ENCODE measurements at regions not wholly inside any gene's neighbourhood (a gene's known extent, or its start where the extent isn't known, plus 50 kb on each side); places are given as distances from the start of the nearest gene placed in this dataset.
"Not testable (repeated sequence)": the region's sequence is repeated elsewhere in the genome, so short reads cannot be mapped to it uniquely, and the experiment has no call there.

- H3K9me3 ChIP-seq: no peaks in the 10 kb centered on the region
- no peak for DNase-seq (ENCODE audit: extremely low spot score)
- WGBS: 76% methylated on average over 9 of the region's 9 CpGs
- intact Hi-C loops (cut with DNase I): no loop called here
- TF ChIP-seq POLR2A (IDR thresholded peaks at IDR 0.05; ENCODE audit: low read depth) (no peak), CTCF (IDR thresholded peaks at IDR 0.05) (no peak), EP300 (IDR thresholded peaks at IDR 0.05) (no peak), POLR2AphosphoS5 (IDR thresholded peaks at IDR 0.05) (no peak)
- H3K36me3 ChIP-seq: no peaks in the 10 kb centered on the region
- no peak overlapping the region for H3K27ac ChIP-seq (replicated peaks in 1 of 4)
- H3K4me1 ChIP-seq: no peaks in the 10 kb centered on the region
- peaks cover 0 to 8% (median 0%) of the 10 kb centered on the region in 4 donors for H3K27me3 ChIP-seq
- H3K4me3 ChIP-seq: no peak overlapping the region
These were observed 118.4 kb downstream of the SHANK2 start for GRCh38 chr11:71133946-71134345.

- H3K4me3 ChIP-seq: no peak overlapping the region
- 66% methylated on average over 15 of the region's 15 CpGs for WGBS
- intact Hi-C loops (cut with DNase I): no loop called here
- no peaks in the 10 kb centered on the region for H3K9me3 ChIP-seq
- TF ChIP-seq EP300 (IDR thresholded peaks at IDR 0.05) (no peak), POLR2AphosphoS5 (IDR thresholded peaks at IDR 0.05) (no peak), POLR2A (IDR thresholded peaks at IDR 0.05; ENCODE audit: low read depth) (no peak), CTCF (IDR thresholded peaks at IDR 0.05) (no peak)
- H3K27me3 ChIP-seq: peaks cover 0 to 19% (median 0%) of the 10 kb centered on the region in 4 donors
- no peaks in the 10 kb centered on the region for H3K4me1 ChIP-seq
- DNase-seq (ENCODE audit: extremely low spot score): no peak
- no peak overlapping the region for H3K27ac ChIP-seq (replicated peaks in 1 of 4)
- H3K36me3 ChIP-seq: no peaks in the 10 kb centered on the region
These were observed 120.5 kb downstream of the SHANK2 start for GRCh38 chr11:71131861-71132260.

DNA sequence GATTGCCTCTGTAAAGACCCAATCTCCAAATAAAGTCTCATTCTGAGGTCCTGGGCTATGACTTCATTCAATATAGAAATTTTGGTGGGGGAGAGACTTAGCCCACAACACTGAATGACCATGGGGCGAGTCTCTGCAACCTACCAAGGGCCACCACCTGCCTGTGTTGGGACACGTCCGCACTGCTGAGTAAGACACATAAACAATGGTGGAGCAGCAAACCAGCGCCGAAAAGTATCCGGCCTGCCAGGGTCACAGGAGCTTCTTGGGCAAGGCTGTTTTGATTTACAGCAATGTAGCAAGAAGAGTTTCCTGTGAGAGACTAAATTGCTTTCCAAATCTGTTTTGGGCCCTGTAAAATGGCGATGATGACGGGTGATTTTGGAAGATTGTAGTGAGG is 122.3 kb downstream of the SHANK2 start:
- peaks cover 0 to 19% (median 0%) of the 10 kb centered on the region in 4 donors for H3K27me3 ChIP-seq
- H3K4me1 ChIP-seq: no peaks in the 10 kb centered on the region
- H3K36me3 ChIP-seq: no peaks in the 10 kb centered on the region
- DNase-seq (ENCODE audit: extremely low spot score): no peak
- 92% methylated on average over 8 of the region's 8 CpGs for WGBS
- intact Hi-C loops (cut with DNase I): no loop called here
- no peak overlapping the region for H3K4me3 ChIP-seq
- no peaks in the 10 kb centered on the region for H3K9me3 ChIP-seq
- H3K27ac ChIP-seq (replicated peaks in 1 of 4): no peak overlapping the region
- TF ChIP-seq EP300 (IDR thresholded peaks at IDR 0.05) (no peak), CTCF (IDR thresholded peaks at IDR 0.05) (no peak), POLR2AphosphoS5 (IDR thresholded peaks at IDR 0.05) (no peak), POLR2A (IDR thresholded peaks at IDR 0.05; ENCODE audit: low read depth) (no peak)

DNA sequence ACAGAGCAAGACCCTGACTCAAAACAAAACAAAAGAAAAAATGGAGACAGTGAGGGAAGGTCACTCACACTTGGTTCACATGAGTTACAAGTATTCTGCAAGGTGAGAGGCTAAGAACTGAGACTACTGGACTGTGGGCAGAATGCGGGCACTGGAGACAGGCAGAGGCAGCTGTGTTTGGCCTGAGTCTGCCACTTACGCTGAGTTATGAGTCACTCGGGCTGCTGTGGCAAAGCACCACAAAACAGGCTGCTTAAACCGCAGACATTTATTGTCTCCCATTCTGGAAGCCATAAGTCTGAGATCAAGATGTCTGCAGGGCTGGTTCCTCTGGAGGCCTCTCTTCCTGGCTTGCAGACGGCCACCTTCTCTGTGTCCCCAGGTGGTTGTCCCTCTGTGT is 122.8 kb downstream of the SHANK2 start:
- intact Hi-C loops (cut with DNase I): no loop called here
- no peak for TF ChIP-seq POLR2A (IDR thresholded peaks at IDR 0.05; ENCODE audit: low read depth)
- no peak for TF ChIP-seq CTCF (IDR thresholded peaks at IDR 0.05)
- no peak for TF ChIP-seq EP300 (IDR thresholded peaks at IDR 0.05)
- TF ChIP-seq POLR2AphosphoS5 (IDR thresholded peaks at IDR 0.05): no peak
- H3K36me3 ChIP-seq: no peaks in the 10 kb centered on the region
- peaks cover 0 to 19% (median 0%) of the 10 kb centered on the region in 4 donors for H3K27me3 ChIP-seq
- no peak overlapping the region for H3K4me3 ChIP-seq
- 93% methylated on average over 3 of the region's 5 CpGs for WGBS
- no peaks in the 10 kb centered on the region for H3K4me1 ChIP-seq
- no peak for DNase-seq (ENCODE audit: extremely low spot score)
- no peak overlapping the region for H3K27ac ChIP-seq (replicated peaks in 1 of 4)
- H3K9me3 ChIP-seq: no peaks in the 10 kb centered on the region

GRCh38 chr11:71127806-71128205 is 124.6 kb downstream of the SHANK2 start:
- DNase-seq (ENCODE audit: extremely low spot score): no peak
- no peaks in the 10 kb centered on the region for H3K36me3 ChIP-seq
- no peaks in the 10 kb centered on the region for H3K9me3 ChIP-seq
- no peak overlapping the region for H3K4me3 ChIP-seq
- TF ChIP-seq CTCF (IDR thresholded peaks at IDR 0.05): no peak
- H3K4me1 ChIP-seq: no peaks in the 10 kb centered on the region
- 81% methylated on average over 11 of the region's 11 CpGs for WGBS
- peaks cover 0 to 19% (median 0%) of the 10 kb centered on the region in 4 donors for H3K27me3 ChIP-seq
- no peak overlapping the region for H3K27ac ChIP-seq (replicated peaks in 1 of 4)
- intact Hi-C loops (cut with DNase I): no loop called here

DNA sequence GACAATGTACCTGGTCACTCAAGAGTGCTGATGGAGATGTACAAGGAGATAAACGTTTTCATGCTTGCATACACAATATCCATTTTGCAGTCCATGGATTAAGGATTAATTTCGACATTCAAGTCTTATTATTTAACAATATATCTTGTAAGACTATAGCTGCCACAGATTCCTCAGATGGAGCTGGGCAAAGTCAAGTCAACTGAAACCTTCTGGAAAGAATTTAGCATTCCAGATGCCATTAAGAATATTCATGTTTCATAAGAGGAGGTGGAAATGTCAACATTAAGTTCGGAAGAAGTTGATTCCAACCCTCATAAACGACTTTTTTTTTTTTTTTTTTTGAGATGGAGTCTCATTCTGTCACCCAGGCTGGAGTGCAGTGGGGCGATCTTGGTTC is 126.0 kb downstream of the SHANK2 start:
- H3K36me3 ChIP-seq; DNase-seq (ENCODE audit: extremely low spot score); H3K9me3 ChIP-seq; H3K27ac ChIP-seq (replicated peaks in 1 of 4); H3K4me1 ChIP-seq; H3K4me3 ChIP-seq; intact Hi-C loops (cut with DNase I): not testable (repeated sequence)
- 65% methylated on average over 5 of the region's 5 CpGs for WGBS
- peaks cover 0 to 11% (median 0%) of the 10 kb centered on the region in 4 donors for H3K27me3 ChIP-seq
